ENCODE measurements at regions not wholly inside any gene's neighbourhood (a gene's known extent, or its start where the extent isn't known, plus 50 kb on each side); places are given as distances from the start of the nearest gene placed in this dataset.
"Not testable (repeated sequence)": the region's sequence is repeated elsewhere in the genome, so short reads cannot be mapped to it uniquely, and the experiment has no call there.

GRCh38 chr1:185468626-185469025, 151.6 kb upstream of the IVNS1ABP start:
- DNase-seq (ENCODE audit: low spot score): no peak

GRCh38 chr1:185467122-185467521, 150.1 kb upstream of the IVNS1ABP start:
- no peak for DNase-seq (ENCODE audit: low spot score)

- no peak for DNase-seq (ENCODE audit: low spot score)
These were observed 147.7 kb upstream of the IVNS1ABP start for GRCh38 chr1:185464777-185465176.

- no peak for DNase-seq (ENCODE audit: low spot score)
These were observed 146.4 kb upstream of the IVNS1ABP start for GRCh38 chr1:185463433-185463832.

- no peak for DNase-seq (ENCODE audit: low spot score)
These were observed 146.0 kb upstream of the IVNS1ABP start for GRCh38 chr1:185463011-185463410.

GRCh38 chr1:185460723-185461122, 143.7 kb upstream of the IVNS1ABP start:
- not testable (repeated sequence) for DNase-seq (ENCODE audit: low spot score)

- DNase-seq (ENCODE audit: low spot score): no peak
These were observed 142.1 kb upstream of the IVNS1ABP start for GRCh38 chr1:185459141-185459540.

GRCh38 chr1:185458670-185459069, 141.6 kb upstream of the IVNS1ABP start:
- no peak for DNase-seq (ENCODE audit: low spot score)

GRCh38 chr1:185453496-185454192, 136.6 kb upstream of the IVNS1ABP start:
- no peak for DNase-seq (ENCODE audit: low spot score)

GRCh38 chr1:185450917-185451316, 133.9 kb upstream of the IVNS1ABP start:
- no peak for DNase-seq (ENCODE audit: low spot score)

GRCh38 chr1:185450060-185450788, 133.2 kb upstream of the IVNS1ABP start:
- DNase-seq (ENCODE audit: low spot score): no peak

- DNase-seq (ENCODE audit: low spot score): no peak
These were observed 132.5 kb upstream of the IVNS1ABP start for GRCh38 chr1:185449378-185450059.

GRCh38 chr1:185448591-185449186, 131.6 kb upstream of the IVNS1ABP start:
- DNase-seq (ENCODE audit: low spot score): no peak

GRCh38 chr1:185446131-185446530, 129.1 kb upstream of the IVNS1ABP start:
- DNase-seq (ENCODE audit: low spot score): no peak

GRCh38 chr1:185445594-185445993, 128.6 kb upstream of the IVNS1ABP start:
- no peak for DNase-seq (ENCODE audit: low spot score)

GRCh38 chr1:185444676-185445075, 127.6 kb upstream of the IVNS1ABP start:
- DNase-seq (ENCODE audit: low spot score): no peak

GRCh38 chr1:185442050-185442449, 125.0 kb upstream of the IVNS1ABP start:
- DNase-seq (ENCODE audit: low spot score): no peak

GRCh38 chr1:185441605-185442004, 124.6 kb upstream of the IVNS1ABP start:
- DNase-seq (ENCODE audit: low spot score): no peak

GRCh38 chr1:185440877-185441276, 123.8 kb upstream of the IVNS1ABP start:
- DNase-seq (ENCODE audit: low spot score): no peak

GRCh38 chr1:185439727-185440415, 122.8 kb upstream of the IVNS1ABP start:
- peak; percentile 53 for DNase-seq (ENCODE audit: low spot score)

GRCh38 chr1:185438936-185439335, 121.9 kb upstream of the IVNS1ABP start:
- no peak for DNase-seq (ENCODE audit: low spot score)
